ENCODE measurements at regions not wholly inside any gene's neighbourhood (a gene's known extent, or its start where the extent isn't known, plus 50 kb on each side); places are given as distances from the start of the nearest gene placed in this dataset.

GRCh38 chr1:168863772-168864171, 134.8 kb upstream of the DPT start:
- Histone ChIP-seq H3K4me1 (ENCODE audit: insufficient read depth, low read length) (no peaks in the 10 kb centered on the region), H3K9ac (ENCODE audit: low read depth, low read length) (no peak overlapping the region), H3K9me3 (ENCODE audit: insufficient read depth, low read length, severe bottlenecking) (no peaks in the 10 kb centered on the region), H3K79me2 (ENCODE audit: insufficient read depth, low read length) (no peaks in the 10 kb centered on the region), H3K4me2 (ENCODE audit: insufficient read depth, low read length) (no peak overlapping the region), H3K27me3 (ENCODE audit: insufficient read depth, low read length, poor library complexity) (no peaks in the 10 kb centered on the region), H4K20me1 (ENCODE audit: insufficient read depth, low read length) (no peaks in the 10 kb centered on the region), H3K36me3 (ENCODE audit: insufficient read depth, low read length) (no peaks in the 10 kb centered on the region), H3K4me3 (ENCODE audit: low read depth in 1 of 2, low read length in 2 of 2) (no peak overlapping the region), H2AFZ (ENCODE audit: low read depth, low read length) (no peak overlapping the region), H3K27ac (ENCODE audit: low read length) (no peak overlapping the region)
- ATAC-seq (ENCODE audit: insufficient read depth, low read depth) (no peak), DNase-seq (no peak)
- no peak for TF ChIP-seq EZH2 (IDR thresholded peaks at IDR 0.05; ENCODE audit: borderline replicate concordance, low read depth, low read length, severe bottlenecking)
- TF ChIP-seq, protein P1, sequence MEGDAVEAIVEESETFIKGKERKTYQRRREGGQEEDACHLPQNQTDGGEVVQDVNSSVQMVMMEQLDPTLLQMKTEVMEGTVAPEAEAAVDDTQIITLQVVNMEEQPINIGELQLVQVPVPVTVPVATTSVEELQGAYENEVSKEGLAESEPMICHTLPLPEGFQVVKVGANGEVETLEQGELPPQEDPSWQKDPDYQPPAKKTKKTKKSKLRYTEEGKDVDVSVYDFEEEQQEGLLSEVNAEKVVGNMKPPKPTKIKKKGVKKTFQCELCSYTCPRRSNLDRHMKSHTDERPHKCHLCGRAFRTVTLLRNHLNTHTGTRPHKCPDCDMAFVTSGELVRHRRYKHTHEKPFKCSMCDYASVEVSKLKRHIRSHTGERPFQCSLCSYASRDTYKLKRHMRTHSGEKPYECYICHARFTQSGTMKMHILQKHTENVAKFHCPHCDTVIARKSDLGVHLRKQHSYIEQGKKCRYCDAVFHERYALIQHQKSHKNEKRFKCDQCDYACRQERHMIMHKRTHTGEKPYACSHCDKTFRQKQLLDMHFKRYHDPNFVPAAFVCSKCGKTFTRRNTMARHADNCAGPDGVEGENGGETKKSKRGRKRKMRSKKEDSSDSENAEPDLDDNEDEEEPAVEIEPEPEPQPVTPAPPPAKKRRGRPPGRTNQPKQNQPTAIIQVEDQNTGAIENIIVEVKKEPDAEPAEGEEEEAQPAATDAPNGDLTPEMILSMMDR (IDR thresholded peaks at IDR 0.05; ENCODE audit: borderline replicate concordance, extremely low read depth, low read length, poor library complexity, severe bottlenecking), result no peak

- ATAC-seq (ENCODE audit: insufficient read depth, low read depth), result no peak
- no peak overlapping the region for H3K4me3 ChIP-seq (ENCODE audit: low read depth in 1 of 2, low read length in 2 of 2)
- no peak overlapping the region for H3K9ac ChIP-seq (ENCODE audit: low read depth, low read length)
- H3K36me3 ChIP-seq (ENCODE audit: insufficient read depth, low read length), result no peaks in the 10 kb centered on the region
- no peak overlapping the region for H3K27ac ChIP-seq (ENCODE audit: low read length)
- H4K20me1 ChIP-seq (ENCODE audit: insufficient read depth, low read length), result no peaks in the 10 kb centered on the region
- TF ChIP-seq, protein P1 (IDR thresholded peaks at IDR 0.05; ENCODE audit: borderline replicate concordance, extremely low read depth, low read length, poor library complexity, severe bottlenecking), result no peak
- no peak for TF ChIP-seq EZH2 (IDR thresholded peaks at IDR 0.05; ENCODE audit: borderline replicate concordance, low read depth, low read length, severe bottlenecking)
- H3K4me2 ChIP-seq (ENCODE audit: insufficient read depth, low read length), result no peak overlapping the region
- H3K4me1 ChIP-seq (ENCODE audit: insufficient read depth, low read length), result no peaks in the 10 kb centered on the region
- no peak overlapping the region for H2AFZ ChIP-seq (ENCODE audit: low read depth, low read length)
- H3K27me3 ChIP-seq (ENCODE audit: insufficient read depth, low read length, poor library complexity), result no peaks in the 10 kb centered on the region
- DNase-seq, result no peak
- H3K79me2 ChIP-seq (ENCODE audit: insufficient read depth, low read length), result no peaks in the 10 kb centered on the region
- no peaks in the 10 kb centered on the region for H3K9me3 ChIP-seq (ENCODE audit: insufficient read depth, low read length, severe bottlenecking)
Observed at GRCh38 chr1:168864266-168864665, 135.3 kb upstream of the DPT start.

DNA sequence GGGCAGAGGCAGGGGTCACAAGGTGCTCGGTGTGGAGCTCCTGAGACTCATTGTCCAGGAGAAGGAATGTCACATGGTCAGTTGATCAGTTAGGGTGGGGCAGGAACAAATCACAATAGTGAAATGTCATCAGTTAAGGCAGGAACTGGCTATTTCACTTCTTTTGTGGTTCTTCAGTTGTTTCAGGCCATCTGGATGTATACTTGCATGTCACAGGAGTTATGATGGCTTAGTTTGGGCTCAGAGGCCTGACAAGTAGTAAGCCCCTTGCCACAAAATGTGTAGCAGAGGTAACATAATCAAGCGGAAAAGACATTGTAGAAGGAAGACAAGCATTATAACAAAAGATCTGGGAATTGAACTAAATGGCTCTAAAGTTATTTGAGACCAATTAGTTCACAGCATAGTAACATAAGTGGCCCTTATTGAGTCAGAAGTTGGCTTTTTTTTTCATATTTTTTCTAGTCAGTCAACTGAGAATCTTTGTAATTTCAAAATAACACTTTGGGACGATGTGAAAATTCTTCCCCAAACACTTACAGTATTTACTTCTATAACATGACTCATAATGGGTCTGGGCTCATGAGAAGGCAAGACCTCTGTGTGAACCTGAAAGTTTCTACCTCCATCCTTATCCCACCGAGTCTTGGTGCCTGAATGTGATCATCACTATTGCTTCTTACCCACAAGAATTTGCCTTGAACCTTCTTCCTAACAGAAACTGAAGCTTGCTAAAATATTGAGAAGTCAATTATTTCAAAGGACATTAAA, 137.0 kb upstream of the DPT start:
- Histone ChIP-seq H3K9ac (ENCODE audit: low read depth, low read length) (no peak overlapping the region), H3K4me2 (ENCODE audit: insufficient read depth, low read length) (no peak overlapping the region), H3K4me3 (ENCODE audit: low read depth in 1 of 2, low read length in 2 of 2) (no peak overlapping the region), H3K79me2 (ENCODE audit: insufficient read depth, low read length) (no peaks in the 10 kb centered on the region), H3K36me3 (ENCODE audit: insufficient read depth, low read length) (no peaks in the 10 kb centered on the region), H3K27ac (ENCODE audit: low read length) (no peak overlapping the region), H3K4me1 (ENCODE audit: insufficient read depth, low read length) (no peaks in the 10 kb centered on the region), H2AFZ (ENCODE audit: low read depth, low read length) (no peak overlapping the region), H4K20me1 (ENCODE audit: insufficient read depth, low read length) (no peaks in the 10 kb centered on the region), H3K27me3 (ENCODE audit: insufficient read depth, low read length, poor library complexity) (no peaks in the 10 kb centered on the region), H3K9me3 (ENCODE audit: insufficient read depth, low read length, severe bottlenecking) (no peaks in the 10 kb centered on the region)
- TF ChIP-seq, protein P1 (IDR thresholded peaks at IDR 0.05; ENCODE audit: borderline replicate concordance, extremely low read depth, low read length, poor library complexity, severe bottlenecking), result no peak
- TF ChIP-seq EZH2 (IDR thresholded peaks at IDR 0.05; ENCODE audit: borderline replicate concordance, low read depth, low read length, severe bottlenecking), result no peak
- no peak for ATAC-seq (ENCODE audit: insufficient read depth, low read depth)
- no peak for DNase-seq
